GM12864 (cell line): ENCODE measurements at regions not wholly inside any gene's neighbourhood (a gene's known extent, or its start where the extent isn't known, plus 50 kb on each side); places are given as distances from the start of the nearest gene placed in this dataset.

Source experiments
- DNase-seq: peaks from one replicate; pipeline ENCODE4 v3.0.0-alpha.2; 2011; ENCODE audit warnings: low read depth
- H3K4me3 ChIP-seq: 2 replicates; pipeline ENCODE4 v1.5.1; 2011; ENCODE audit warnings: mild to moderate bottlenecking, low read depth, low read length, control low read depth
- CTCF ChIP-seq: IDR thresholded peaks from 2 replicates; pipeline ENCODE4 v1.5.1; 2011; ENCODE audit warnings: low read depth, mild to moderate bottlenecking, moderate library complexity, low read length, control low read depth, inconsistent platforms; ENCODE audit errors: missing control alignments

- TF ChIP-seq CTCF, result no peak
- no peak for DNase-seq
- no peak overlapping the region for H3K4me3 ChIP-seq
Measured at GRCh38 chrX:12021698-12022097, 116.6 kb upstream of the FRMPD4 start.

- TF ChIP-seq CTCF, result no peak
- no peak overlapping the region for H3K4me3 ChIP-seq
- no peak for DNase-seq
Measured at GRCh38 chrX:12026481-12026880, 111.8 kb upstream of the FRMPD4 start.

GRCh38 chrX:12032082-12032481 lies 106.2 kb upstream of the FRMPD4 start:
- no peak for DNase-seq
- H3K4me3 ChIP-seq, result no peak overlapping the region
- TF ChIP-seq CTCF, result no peak

GRCh38 chrX:12034741-12035140 lies 103.5 kb upstream of the FRMPD4 start:
- no peak overlapping the region for H3K4me3 ChIP-seq
- no peak for TF ChIP-seq CTCF

GRCh38 chrX:12042615-12043014 lies 95.7 kb upstream of the FRMPD4 start:
- DNase-seq, result no peak
- TF ChIP-seq CTCF, result no peak
- H3K4me3 ChIP-seq, result no peak overlapping the region

More at GRCh38 chrX:12034741-12035140, 103.5 kb upstream of the FRMPD4 start:
- DNase-seq, result no peak

GRCh38 chrX:12052109-12052508 lies 86.2 kb upstream of the FRMPD4 start:
- no peak for TF ChIP-seq CTCF
- H3K4me3 ChIP-seq, result no peak overlapping the region
- no peak for DNase-seq

GRCh38 chrX:12058087-12058486 lies 80.2 kb upstream of the FRMPD4 start:
- no peak for TF ChIP-seq CTCF
- DNase-seq, result no peak

More at GRCh38 chrX:12058087-12058486, 80.2 kb upstream of the FRMPD4 start:
- H3K4me3 ChIP-seq, result no peak overlapping the region
